Activated CD4-positive, CD25-positive, alpha-beta regulatory T cell treated with anti-CD3 and anti-CD28 coated beads, Interleukin-2, amount 50 U/mL, for 16 hours (primary cell): ENCODE measurements at regions not wholly inside any gene's neighbourhood (a gene's known extent, or its start where the extent isn't known, plus 50 kb on each side); places are given as distances from the start of the nearest gene placed in this dataset.

Experiments
- DNase-seq: peaks from one replicate; pipeline ENCODE4 v3.0.0-alpha.2; 2020; ENCODE audit warnings: low read depth, low spot score

GRCh38 chr1:59144959-59145358, 151.9 kb upstream of the FGGY start:
- no peak for DNase-seq

GRCh38 chr1:59146056-59146455, 150.8 kb upstream of the FGGY start:
- DNase-seq: no peak

GRCh38 chr1:59146651-59147358, 150.1 kb upstream of the FGGY start:
- DNase-seq: no peak

- no peak for DNase-seq
Observed at GRCh38 chr1:59149435-59149834, 147.5 kb upstream of the FGGY start.

GRCh38 chr1:59150577-59151386, 146.1 kb upstream of the FGGY start:
- no peak for DNase-seq

GRCh38 chr1:59151387-59151761, 145.5 kb upstream of the FGGY start:
- DNase-seq: no peak

- no peak for DNase-seq
Observed at GRCh38 chr1:59151860-59152259, 145.0 kb upstream of the FGGY start.

GRCh38 chr1:59152511-59152910, 144.4 kb upstream of the FGGY start:
- no peak for DNase-seq

- DNase-seq: no peak
Observed at GRCh38 chr1:59154401-59154800, 142.5 kb upstream of the FGGY start.

GRCh38 chr1:59155351-59155750, 141.5 kb upstream of the FGGY start:
- no peak for DNase-seq

GRCh38 chr1:59156051-59156450, 140.8 kb upstream of the FGGY start:
- DNase-seq: no peak

- DNase-seq: no peak
Observed at GRCh38 chr1:59156526-59157199, 140.2 kb upstream of the FGGY start.

- no peak for DNase-seq
Observed at GRCh38 chr1:59158321-59158720, 138.6 kb upstream of the FGGY start.

GRCh38 chr1:59159557-59160203, 137.2 kb upstream of the FGGY start:
- no peak for DNase-seq

- DNase-seq: no peak
Observed at GRCh38 chr1:59161136-59161535, 135.8 kb upstream of the FGGY start.

- DNase-seq: no peak
Observed at GRCh38 chr1:59162665-59163064, 134.2 kb upstream of the FGGY start.

- DNase-seq: no peak
Observed at GRCh38 chr1:59163268-59164092, 133.4 kb upstream of the FGGY start.

GRCh38 chr1:59164371-59164770, 132.5 kb upstream of the FGGY start:
- DNase-seq: no peak

- DNase-seq: no peak
Observed at GRCh38 chr1:59165353-59165752, 131.5 kb upstream of the FGGY start.

GRCh38 chr1:59169703-59170102, 127.2 kb upstream of the FGGY start:
- DNase-seq: no peak

- DNase-seq: no peak
Observed at GRCh38 chr1:59170659-59171058, 126.2 kb upstream of the FGGY start.
